C4-2B (cell line): ENCODE measurements at regions not wholly inside any gene's neighbourhood (a gene's known extent, or its start where the extent isn't known, plus 50 kb on each side); places are given as distances from the start of the nearest gene placed in this dataset.

Source experiments
- ZFX ChIP-seq: fragments of 450-650 bp; IDR thresholded peaks from 2 replicates; pipeline ENCODE4 v1.6.1; 2017
- TF ChIP-seq, protein P1 (sequence below): fragments of 450-650 bp; conservative IDR thresholded peaks from 2 replicates; pipeline ENCODE4 v1.5.1; 2017; ENCODE audit warnings: mild to moderate bottlenecking

DNA sequence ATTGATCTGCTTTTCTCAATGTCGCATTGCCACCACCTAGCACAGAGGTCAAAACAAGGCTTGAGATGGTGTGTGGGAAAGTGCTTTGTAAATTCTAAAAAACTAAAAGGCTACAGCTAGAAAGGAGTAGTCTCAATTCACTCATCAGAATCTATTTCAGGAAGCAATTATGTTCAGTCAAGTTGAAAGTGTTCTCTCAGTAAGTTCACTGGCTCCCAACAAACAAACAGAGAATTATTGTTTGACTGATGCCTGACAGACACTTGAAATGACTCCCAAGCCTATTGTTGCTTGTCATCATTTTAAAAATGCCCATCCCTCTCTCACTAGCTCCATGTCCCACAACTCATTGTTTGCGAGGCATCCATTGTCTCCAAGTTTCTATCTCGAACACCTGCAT is 419.6 kb upstream of the CPEB2 start:
- TF ChIP-seq, protein P1, sequence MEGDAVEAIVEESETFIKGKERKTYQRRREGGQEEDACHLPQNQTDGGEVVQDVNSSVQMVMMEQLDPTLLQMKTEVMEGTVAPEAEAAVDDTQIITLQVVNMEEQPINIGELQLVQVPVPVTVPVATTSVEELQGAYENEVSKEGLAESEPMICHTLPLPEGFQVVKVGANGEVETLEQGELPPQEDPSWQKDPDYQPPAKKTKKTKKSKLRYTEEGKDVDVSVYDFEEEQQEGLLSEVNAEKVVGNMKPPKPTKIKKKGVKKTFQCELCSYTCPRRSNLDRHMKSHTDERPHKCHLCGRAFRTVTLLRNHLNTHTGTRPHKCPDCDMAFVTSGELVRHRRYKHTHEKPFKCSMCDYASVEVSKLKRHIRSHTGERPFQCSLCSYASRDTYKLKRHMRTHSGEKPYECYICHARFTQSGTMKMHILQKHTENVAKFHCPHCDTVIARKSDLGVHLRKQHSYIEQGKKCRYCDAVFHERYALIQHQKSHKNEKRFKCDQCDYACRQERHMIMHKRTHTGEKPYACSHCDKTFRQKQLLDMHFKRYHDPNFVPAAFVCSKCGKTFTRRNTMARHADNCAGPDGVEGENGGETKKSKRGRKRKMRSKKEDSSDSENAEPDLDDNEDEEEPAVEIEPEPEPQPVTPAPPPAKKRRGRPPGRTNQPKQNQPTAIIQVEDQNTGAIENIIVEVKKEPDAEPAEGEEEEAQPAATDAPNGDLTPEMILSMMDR, result no peak
- TF ChIP-seq ZFX, result no peak
